ENCODE measurements at regions not wholly inside any gene's neighbourhood (a gene's known extent, or its start where the extent isn't known, plus 50 kb on each side); places are given as distances from the start of the nearest gene placed in this dataset.
A peak's percentile ranks its signal among the peaks of the same experiment; 100 is the strongest.

GRCh38 chr12:24584032-24584675 lies 364.7 kb downstream of the BCAT1 start:
- intact Hi-C loops (cut with DNase I), result no loop called here
- no peak for DNase-seq
- ATAC-seq, result no peak

- ATAC-seq (no peak), DNase-seq (no peak)
- intact Hi-C loops (cut with DNase I), result no loop called here
These were observed 365.8 kb downstream of the BCAT1 start for GRCh38 chr12:24582954-24583601.

- DNase-seq (no peak), ATAC-seq (no peak)
- intact Hi-C loops (cut with DNase I), result no loop called here
These were observed 374.4 kb downstream of the BCAT1 start for GRCh38 chr12:24574538-24574937.

GRCh38 chr12:24573621-24574020 lies 375.3 kb downstream of the BCAT1 start:
- ATAC-seq, result no peak
- no peak for DNase-seq
- intact Hi-C loops (cut with DNase I), result no loop called here

GRCh38 chr12:24565300-24565699 lies 383.6 kb downstream of the BCAT1 start:
- DNase-seq (no peak), ATAC-seq (no peak)
- intact Hi-C loops (cut with DNase I), result loop anchor here in 1 of 2 donors (10.0 kb wide), 1 partner anchor 170 kb away; no protein-coding TSS in a partner anchor

GRCh38 chr12:24562771-24563431 lies 386.0 kb downstream of the BCAT1 start:
- ATAC-seq (peak; percentile 41 to 56), DNase-seq (peak; percentile 37)
- intact Hi-C loops (cut with DNase I), result loop anchor here in 1 of 2 donors (10.0 kb wide), 1 partner anchor 168 kb away; no protein-coding TSS in a partner anchor

- peak; percentile 81 to 89 for ATAC-seq
- intact Hi-C loops (cut with DNase I), result loop anchor here in 1 of 2 donors (10.0 kb wide), 1 partner anchor 167 kb away; no protein-coding TSS in a partner anchor
- peak; percentile 76 for DNase-seq
These were observed 386.8 kb downstream of the BCAT1 start for GRCh38 chr12:24561882-24562770.

- intact Hi-C loops (cut with DNase I), result loop anchor here in 1 of 2 donors (10.0 kb wide), 1 partner anchor 167 kb away; no protein-coding TSS in a partner anchor
- no peak for DNase-seq
- peak; percentile 31 to 58 for ATAC-seq
These were observed 387.5 kb downstream of the BCAT1 start for GRCh38 chr12:24561411-24561871.

- ATAC-seq (peak in 1 of 2 donors; percentile 2), DNase-seq (peak; percentile 31)
- intact Hi-C loops (cut with DNase I), result loop anchor here in 1 of 2 donors (10.0 kb wide), 1 partner anchor 166 kb away; no protein-coding TSS in a partner anchor
These were observed 388.1 kb downstream of the BCAT1 start for GRCh38 chr12:24560831-24561271.

- DNase-seq, result no peak
- no peak for ATAC-seq
- intact Hi-C loops (cut with DNase I), result loop anchor here in 1 of 2 donors (10.0 kb wide), 1 partner anchor 165 kb away; no protein-coding TSS in a partner anchor
These were observed 388.6 kb downstream of the BCAT1 start for GRCh38 chr12:24560192-24560775.

GRCh38 chr12:24557738-24558137 lies 391.2 kb downstream of the BCAT1 start:
- ATAC-seq, result no peak
- DNase-seq, result no peak
- intact Hi-C loops (cut with DNase I), result no loop called here

- ATAC-seq, result no peak
These were observed 393.2 kb downstream of the BCAT1 start for GRCh38 chr12:24555730-24556129.

GRCh38 chr12:24554612-24555295 lies 394.1 kb downstream of the BCAT1 start:
- peak in 1 of 2 donors; percentile 23 for ATAC-seq
- intact Hi-C loops (cut with DNase I), result no loop called here

More at GRCh38 chr12:24555730-24556129, 393.2 kb downstream of the BCAT1 start:
- no peak for DNase-seq
- intact Hi-C loops (cut with DNase I), result no loop called here

GRCh38 chr12:24553259-24553658 lies 395.6 kb downstream of the BCAT1 start:
- DNase-seq, result no peak
- no peak for ATAC-seq
- intact Hi-C loops (cut with DNase I), result no loop called here

More at GRCh38 chr12:24554612-24555295, 394.1 kb downstream of the BCAT1 start:
- no peak for DNase-seq

GRCh38 chr12:24551163-24551786 lies 397.6 kb downstream of the BCAT1 start:
- ATAC-seq, result no peak

GRCh38 chr12:24550609-24551008 lies 398.3 kb downstream of the BCAT1 start:
- intact Hi-C loops (cut with DNase I), result no loop called here
- ATAC-seq, result no peak

More at GRCh38 chr12:24551163-24551786, 397.6 kb downstream of the BCAT1 start:
- DNase-seq, result no peak
- intact Hi-C loops (cut with DNase I), result no loop called here

GRCh38 chr12:24546661-24547060 lies 402.2 kb downstream of the BCAT1 start:
- no peak for DNase-seq
- intact Hi-C loops (cut with DNase I), result no loop called here
- no peak for ATAC-seq

More at GRCh38 chr12:24550609-24551008, 398.3 kb downstream of the BCAT1 start:
- no peak for DNase-seq
